ENCODE measurements at regions not wholly inside any gene's neighbourhood (a gene's known extent, or its start where the extent isn't known, plus 50 kb on each side); places are given as distances from the start of the nearest gene placed in this dataset.

DNA sequence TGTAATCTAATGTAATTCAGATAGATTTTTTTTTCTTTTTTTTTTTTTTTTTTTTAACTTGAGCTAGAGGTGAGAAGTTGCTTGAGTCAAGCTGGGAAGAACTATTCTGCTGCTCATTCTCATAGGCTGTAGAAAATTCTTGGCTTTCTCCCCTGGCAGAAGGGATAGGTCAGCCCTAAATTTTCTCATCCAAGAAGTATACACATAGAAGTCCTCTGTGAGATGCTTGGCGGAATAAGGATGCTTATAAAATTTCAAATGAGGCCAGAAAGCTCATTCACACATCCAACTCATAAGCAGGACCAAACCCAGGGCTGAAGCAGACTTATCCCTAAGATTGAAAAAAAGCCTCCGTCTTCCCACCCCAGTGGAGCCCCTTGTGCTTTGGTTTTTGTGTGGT lies 572.5 kb downstream of the SQOR start (continued):
- TF ChIP-seq, protein P1, sequence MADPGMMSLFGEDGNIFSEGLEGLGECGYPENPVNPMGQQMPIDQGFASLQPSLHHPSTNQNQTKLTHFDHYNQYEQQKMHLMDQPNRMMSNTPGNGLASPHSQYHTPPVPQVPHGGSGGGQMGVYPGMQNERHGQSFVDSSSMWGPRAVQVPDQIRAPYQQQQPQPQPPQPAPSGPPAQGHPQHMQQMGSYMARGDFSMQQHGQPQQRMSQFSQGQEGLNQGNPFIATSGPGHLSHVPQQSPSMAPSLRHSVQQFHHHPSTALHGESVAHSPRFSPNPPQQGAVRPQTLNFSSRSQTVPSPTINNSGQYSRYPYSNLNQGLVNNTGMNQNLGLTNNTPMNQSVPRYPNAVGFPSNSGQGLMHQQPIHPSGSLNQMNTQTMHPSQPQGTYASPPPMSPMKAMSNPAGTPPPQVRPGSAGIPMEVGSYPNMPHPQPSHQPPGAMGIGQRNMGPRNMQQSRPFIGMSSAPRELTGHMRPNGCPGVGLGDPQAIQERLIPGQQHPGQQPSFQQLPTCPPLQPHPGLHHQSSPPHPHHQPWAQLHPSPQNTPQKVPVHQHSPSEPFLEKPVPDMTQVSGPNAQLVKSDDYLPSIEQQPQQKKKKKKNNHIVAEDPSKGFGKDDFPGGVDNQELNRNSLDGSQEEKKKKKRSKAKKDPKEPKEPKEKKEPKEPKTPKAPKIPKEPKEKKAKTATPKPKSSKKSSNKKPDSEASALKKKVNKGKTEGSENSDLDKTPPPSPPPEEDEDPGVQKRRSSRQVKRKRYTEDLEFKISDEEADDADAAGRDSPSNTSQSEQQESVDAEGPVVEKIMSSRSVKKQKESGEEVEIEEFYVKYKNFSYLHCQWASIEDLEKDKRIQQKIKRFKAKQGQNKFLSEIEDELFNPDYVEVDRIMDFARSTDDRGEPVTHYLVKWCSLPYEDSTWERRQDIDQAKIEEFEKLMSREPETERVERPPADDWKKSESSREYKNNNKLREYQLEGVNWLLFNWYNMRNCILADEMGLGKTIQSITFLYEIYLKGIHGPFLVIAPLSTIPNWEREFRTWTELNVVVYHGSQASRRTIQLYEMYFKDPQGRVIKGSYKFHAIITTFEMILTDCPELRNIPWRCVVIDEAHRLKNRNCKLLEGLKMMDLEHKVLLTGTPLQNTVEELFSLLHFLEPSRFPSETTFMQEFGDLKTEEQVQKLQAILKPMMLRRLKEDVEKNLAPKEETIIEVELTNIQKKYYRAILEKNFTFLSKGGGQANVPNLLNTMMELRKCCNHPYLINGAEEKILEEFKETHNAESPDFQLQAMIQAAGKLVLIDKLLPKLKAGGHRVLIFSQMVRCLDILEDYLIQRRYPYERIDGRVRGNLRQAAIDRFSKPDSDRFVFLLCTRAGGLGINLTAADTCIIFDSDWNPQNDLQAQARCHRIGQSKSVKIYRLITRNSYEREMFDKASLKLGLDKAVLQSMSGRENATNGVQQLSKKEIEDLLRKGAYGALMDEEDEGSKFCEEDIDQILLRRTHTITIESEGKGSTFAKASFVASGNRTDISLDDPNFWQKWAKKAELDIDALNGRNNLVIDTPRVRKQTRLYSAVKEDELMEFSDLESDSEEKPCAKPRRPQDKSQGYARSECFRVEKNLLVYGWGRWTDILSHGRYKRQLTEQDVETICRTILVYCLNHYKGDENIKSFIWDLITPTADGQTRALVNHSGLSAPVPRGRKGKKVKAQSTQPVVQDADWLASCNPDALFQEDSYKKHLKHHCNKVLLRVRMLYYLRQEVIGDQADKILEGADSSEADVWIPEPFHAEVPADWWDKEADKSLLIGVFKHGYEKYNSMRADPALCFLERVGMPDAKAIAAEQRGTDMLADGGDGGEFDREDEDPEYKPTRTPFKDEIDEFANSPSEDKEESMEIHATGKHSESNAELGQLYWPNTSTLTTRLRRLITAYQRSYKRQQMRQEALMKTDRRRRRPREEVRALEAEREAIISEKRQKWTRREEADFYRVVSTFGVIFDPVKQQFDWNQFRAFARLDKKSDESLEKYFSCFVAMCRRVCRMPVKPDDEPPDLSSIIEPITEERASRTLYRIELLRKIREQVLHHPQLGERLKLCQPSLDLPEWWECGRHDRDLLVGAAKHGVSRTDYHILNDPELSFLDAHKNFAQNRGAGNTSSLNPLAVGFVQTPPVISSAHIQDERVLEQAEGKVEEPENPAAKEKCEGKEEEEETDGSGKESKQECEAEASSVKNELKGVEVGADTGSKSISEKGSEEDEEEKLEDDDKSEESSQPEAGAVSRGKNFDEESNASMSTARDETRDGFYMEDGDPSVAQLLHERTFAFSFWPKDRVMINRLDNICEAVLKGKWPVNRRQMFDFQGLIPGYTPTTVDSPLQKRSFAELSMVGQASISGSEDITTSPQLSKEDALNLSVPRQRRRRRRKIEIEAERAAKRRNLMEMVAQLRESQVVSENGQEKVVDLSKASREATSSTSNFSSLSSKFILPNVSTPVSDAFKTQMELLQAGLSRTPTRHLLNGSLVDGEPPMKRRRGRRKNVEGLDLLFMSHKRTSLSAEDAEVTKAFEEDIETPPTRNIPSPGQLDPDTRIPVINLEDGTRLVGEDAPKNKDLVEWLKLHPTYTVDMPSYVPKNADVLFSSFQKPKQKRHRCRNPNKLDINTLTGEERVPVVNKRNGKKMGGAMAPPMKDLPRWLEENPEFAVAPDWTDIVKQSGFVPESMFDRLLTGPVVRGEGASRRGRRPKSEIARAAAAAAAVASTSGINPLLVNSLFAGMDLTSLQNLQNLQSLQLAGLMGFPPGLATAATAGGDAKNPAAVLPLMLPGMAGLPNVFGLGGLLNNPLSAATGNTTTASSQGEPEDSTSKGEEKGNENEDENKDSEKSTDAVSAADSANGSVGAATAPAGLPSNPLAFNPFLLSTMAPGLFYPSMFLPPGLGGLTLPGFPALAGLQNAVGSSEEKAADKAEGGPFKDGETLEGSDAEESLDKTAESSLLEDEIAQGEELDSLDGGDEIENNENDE (IDR thresholded peaks at IDR 0.05; ENCODE audit: insufficient replicate concordance, low read length), result no peak
- no peak for TF ChIP-seq TBP (IDR thresholded peaks at IDR 0.05; ENCODE audit: low read depth, low read length)
- no peak for TF ChIP-seq CBX5 (IDR thresholded peaks at IDR 0.05; ENCODE audit: low read depth, low read length)
- no peak for TF ChIP-seq BACH1 (IDR thresholded peaks at IDR 0.05; ENCODE audit: low read length)
- TF ChIP-seq POLR2AphosphoS5 (IDR thresholded peaks at IDR 0.05; ENCODE audit: low read depth, low read length), result no peak
- no peak for TF ChIP-seq CHD1 (IDR thresholded peaks at IDR 0.05; ENCODE audit: low read depth, low read length)
- no peak for TF ChIP-seq CEBPB (IDR thresholded peaks at IDR 0.05; ENCODE audit: low read depth, low read length)
- TF ChIP-seq HDAC6 (IDR thresholded peaks at IDR 0.05; ENCODE audit: low read depth, low read length), result no peak
- no peak for TF ChIP-seq KDM4A (IDR thresholded peaks at IDR 0.05; ENCODE audit: low read depth, low read length, severe bottlenecking)

All from H1 (cell line).